MCF 10A (cell line): ENCODE measurements at regions not wholly inside any gene's neighbourhood (a gene's known extent, or its start where the extent isn't known, plus 50 kb on each side); places are given as distances from the start of the nearest gene placed in this dataset.

ENCODE experiments used
- BruUV-seq: library from RNA; stranded (reverse); fragments of 400-500 nt; replicated peaks from 2 replicates; lab custom pipeline; 2021; lab: Mats Ljungman, UMichigan
- CTCF ChIA-PET: fragments of 300-600 bp; sonication (Branson Sonifier 250); formaldehyde crosslinking; extraction: SDS; loops from one replicate; lab custom pipeline; 2021; ENCODE audit warnings: antibody characterized with exemption, inconsistent platforms; lab: Yijun Ruan, JAX
- POLR2A ChIA-PET: fragments of 300-600, 350-650 bp; sonication (Branson Sonifier 250); formaldehyde crosslinking; extraction: SDS; loops from one replicate; lab custom pipeline; 2020; ENCODE audit warnings: antibody characterized with exemption, inconsistent platforms; lab: Yijun Ruan, JAX
- DNase-seq: peaks from one replicate; pipeline ENCODE4 v3.0.0-alpha.2; 2018; ENCODE audit not compliant: unreplicated experiment
- H3K27ac Mint-ChIP-seq: one replicate; pipeline ENCODE4 v1.8.0; 2022; ENCODE audit warnings: mild to moderate bottlenecking, low read depth, mixed read lengths; ENCODE audit not compliant: unreplicated experiment
- H3K27me3 Mint-ChIP-seq: one replicate; pipeline ENCODE4 v1.8.0; 2022; ENCODE audit warnings: mixed read lengths; ENCODE audit not compliant: insufficient read depth, unreplicated experiment
- H3K36me3 Mint-ChIP-seq: one replicate; pipeline ENCODE4 v1.8.0; 2022; ENCODE audit warnings: mild to moderate bottlenecking, moderate library complexity, mixed read lengths; ENCODE audit not compliant: insufficient read depth, unreplicated experiment
- H3K4me1 Mint-ChIP-seq: one replicate; pipeline ENCODE4 v1.8.0; 2022; ENCODE audit warnings: mixed read lengths; ENCODE audit not compliant: insufficient read depth, unreplicated experiment
- H3K4me3 Mint-ChIP-seq: one replicate; pipeline ENCODE4 v1.8.0; 2022; ENCODE audit warnings: mild to moderate bottlenecking, moderate library complexity, mixed read lengths; ENCODE audit not compliant: unreplicated experiment
- H3K9me3 Mint-ChIP-seq: one replicate; pipeline ENCODE4 v1.8.0; 2022; ENCODE audit warnings: mixed read lengths; ENCODE audit not compliant: unreplicated experiment
- intact Hi-C: fragments of 100-400 bp; cut with micrococcal nuclease; formaldehyde crosslinking; loops from 2 replicates; pipeline ENCODE4 v1.14.1; 2022
- TF ChIP-seq, protein P1 (sequence below): fragments of 200-600 bp; IDR thresholded peaks from one replicate; pipeline ENCODE4 v1.8.0; 2022; ENCODE audit warnings: antibody characterized with exemption, mild to moderate bottlenecking; ENCODE audit not compliant: unreplicated experiment

DNA sequence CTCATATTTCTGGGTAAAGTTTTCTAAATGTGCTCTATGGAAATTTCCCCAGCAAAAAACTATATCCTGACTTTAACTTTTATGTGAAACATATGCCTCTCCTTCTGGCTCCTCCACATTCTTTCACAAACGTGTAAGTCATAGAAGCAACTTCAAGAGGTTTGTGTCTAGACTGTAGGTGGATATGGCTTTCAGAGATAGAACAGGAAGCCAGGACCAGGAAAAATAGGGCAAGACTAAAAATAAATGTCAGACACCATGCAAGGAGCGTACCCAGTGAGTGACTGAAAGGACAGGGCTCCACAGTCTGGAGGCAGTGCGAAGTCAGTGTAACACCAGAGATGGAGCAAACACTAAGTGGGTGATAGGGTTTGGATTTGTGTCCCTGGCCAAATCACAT, 240.7 kb downstream of the COX7C start:
- no peak overlapping the region for H3K27ac Mint-ChIP-seq
- H3K36me3 Mint-ChIP-seq, result no peaks in the 10 kb centered on the region
- no peak overlapping the region for H3K4me3 Mint-ChIP-seq
- DNase-seq, result no peak
- no peaks in the 10 kb centered on the region for H3K4me1 Mint-ChIP-seq
- ChIA-PET POLR2A (no interaction called here), CTCF (interaction anchor here (0.9 kb wide), 1 partner anchor 22 kb away, joined by 3 read pairs; no protein-coding TSS in a partner anchor)
- no peaks in the 10 kb centered on the region for H3K9me3 Mint-ChIP-seq
- intact Hi-C loops, result no loop called here
- H3K27me3 Mint-ChIP-seq, result peaks cover 74% of the 10 kb centered on the region
- TF ChIP-seq, protein P1, sequence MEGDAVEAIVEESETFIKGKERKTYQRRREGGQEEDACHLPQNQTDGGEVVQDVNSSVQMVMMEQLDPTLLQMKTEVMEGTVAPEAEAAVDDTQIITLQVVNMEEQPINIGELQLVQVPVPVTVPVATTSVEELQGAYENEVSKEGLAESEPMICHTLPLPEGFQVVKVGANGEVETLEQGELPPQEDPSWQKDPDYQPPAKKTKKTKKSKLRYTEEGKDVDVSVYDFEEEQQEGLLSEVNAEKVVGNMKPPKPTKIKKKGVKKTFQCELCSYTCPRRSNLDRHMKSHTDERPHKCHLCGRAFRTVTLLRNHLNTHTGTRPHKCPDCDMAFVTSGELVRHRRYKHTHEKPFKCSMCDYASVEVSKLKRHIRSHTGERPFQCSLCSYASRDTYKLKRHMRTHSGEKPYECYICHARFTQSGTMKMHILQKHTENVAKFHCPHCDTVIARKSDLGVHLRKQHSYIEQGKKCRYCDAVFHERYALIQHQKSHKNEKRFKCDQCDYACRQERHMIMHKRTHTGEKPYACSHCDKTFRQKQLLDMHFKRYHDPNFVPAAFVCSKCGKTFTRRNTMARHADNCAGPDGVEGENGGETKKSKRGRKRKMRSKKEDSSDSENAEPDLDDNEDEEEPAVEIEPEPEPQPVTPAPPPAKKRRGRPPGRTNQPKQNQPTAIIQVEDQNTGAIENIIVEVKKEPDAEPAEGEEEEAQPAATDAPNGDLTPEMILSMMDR, result no peak
- no TSS peak for BruUV-seq

DNA sequence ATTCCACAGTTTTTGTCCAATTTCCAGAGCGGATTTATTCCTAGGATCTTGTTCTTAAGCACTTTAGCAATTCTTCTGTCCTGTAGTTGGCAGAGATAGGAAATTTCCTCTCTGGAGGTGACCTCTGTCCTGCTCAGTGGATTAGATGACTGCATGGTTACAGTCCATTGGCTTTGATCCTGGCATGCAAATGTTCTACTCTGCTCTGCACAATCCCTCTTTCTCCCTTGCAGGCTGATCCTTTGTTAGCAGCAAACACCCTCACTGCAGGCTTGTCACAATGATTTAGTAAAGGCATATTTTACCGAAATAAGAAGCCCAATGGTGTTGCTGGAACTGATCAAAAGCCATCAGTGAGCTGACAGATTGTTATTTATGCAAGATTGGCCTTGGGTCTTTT, 243.8 kb downstream of the COX7C start:
- Mint-ChIP-seq H3K27me3 (peaks cover 82% of the 10 kb centered on the region), H3K4me1 (no peaks in the 10 kb centered on the region), H3K36me3 (no peaks in the 10 kb centered on the region), H3K27ac (no peak overlapping the region), H3K9me3 (no peaks in the 10 kb centered on the region), H3K4me3 (no peak overlapping the region)
- CTCF ChIA-PET, result no interaction called here
- TF ChIP-seq, protein P1, result no peak
- POLR2A ChIA-PET, result no interaction called here
- intact Hi-C loops, result no loop called here
- BruUV-seq, result no TSS peak
- no peak for DNase-seq

DNA sequence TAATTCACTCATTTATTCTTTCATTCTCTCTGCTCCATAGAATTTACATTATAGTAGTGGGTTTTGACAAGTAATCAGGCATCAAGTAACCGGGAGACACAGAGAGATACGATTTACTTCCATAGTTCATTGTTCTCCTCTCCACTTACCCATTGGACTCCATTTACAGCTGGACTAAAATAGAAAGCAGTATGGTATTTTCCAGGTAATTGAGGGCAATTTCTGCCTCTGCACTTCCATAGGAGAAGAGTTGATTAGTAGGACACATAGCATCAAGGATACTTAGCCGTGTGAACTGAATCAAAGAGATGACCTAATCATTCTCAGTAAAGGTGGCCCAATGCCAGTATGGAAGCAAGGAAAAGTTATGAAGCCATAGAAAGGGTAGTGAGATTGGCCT, 244.4 kb downstream of the COX7C start:
- DNase-seq, result no peak
- Mint-ChIP-seq H3K9me3 (no peaks in the 10 kb centered on the region), H3K27me3 (peaks cover 84% of the 10 kb centered on the region), H3K36me3 (no peaks in the 10 kb centered on the region), H3K4me3 (no peak overlapping the region), H3K27ac (no peak overlapping the region), H3K4me1 (no peaks in the 10 kb centered on the region)
- no TSS peak for BruUV-seq
- intact Hi-C loops, result no loop called here
- ChIA-PET CTCF (no interaction called here), POLR2A (no interaction called here)
- TF ChIP-seq, protein P1, result no peak

DNA sequence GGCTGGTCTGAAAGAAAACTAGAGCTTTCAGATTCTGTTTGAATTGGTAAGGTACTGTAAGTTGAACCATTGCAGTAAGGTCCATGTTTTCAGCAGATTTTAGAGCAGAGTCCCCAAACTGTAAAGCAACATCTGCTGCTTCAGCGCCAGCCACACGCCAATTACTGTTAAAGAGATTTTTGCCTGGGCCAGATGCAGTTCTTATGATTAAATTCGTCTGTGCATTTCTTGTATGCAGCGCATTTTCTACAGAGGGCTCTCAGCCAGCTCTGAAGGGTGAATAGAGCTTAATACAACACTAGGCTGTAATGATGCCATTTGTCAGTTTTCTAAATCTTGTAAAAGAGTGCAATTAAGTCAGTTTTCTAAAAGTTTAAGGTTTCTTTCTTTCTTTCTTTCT, 246.3 kb downstream of the COX7C start:
- H3K4me1 Mint-ChIP-seq, result no peaks in the 10 kb centered on the region
- BruUV-seq, result no TSS peak
- peaks cover 84% of the 10 kb centered on the region for H3K27me3 Mint-ChIP-seq
- intact Hi-C loops, result no loop called here
- no peak for DNase-seq
- no peak overlapping the region for H3K27ac Mint-ChIP-seq
- TF ChIP-seq, protein P1, result no peak
- ChIA-PET POLR2A (no interaction called here), CTCF (no interaction called here)
- no peak overlapping the region for H3K4me3 Mint-ChIP-seq
- H3K36me3 Mint-ChIP-seq, result no peaks in the 10 kb centered on the region
- no peaks in the 10 kb centered on the region for H3K9me3 Mint-ChIP-seq
